ENCODE measurements at regions not wholly inside any gene's neighbourhood (a gene's known extent, or its start where the extent isn't known, plus 50 kb on each side); places are given as distances from the start of the nearest gene placed in this dataset.

GRCh38 chr4:33037464-33037863 is 2317.3 kb downstream of the PCDH7 start:
- FAIRE-seq (no peak), DNase-seq (ENCODE audit: low read depth in 1 of 2, low spot score in 2 of 2) (no peak)
- Histone ChIP-seq H3K23me2 (ENCODE audit: low read depth, low read length) (no peaks in the 10 kb centered on the region), H3K9me3 (ENCODE audit: insufficient read depth in 2 of 2, low read depth in 1 of 2, low read length in 1 of 2) (no peaks in the 10 kb centered on the region), H3K36me3 (ENCODE audit: control insufficient read depth in 2 of 4, insufficient read depth in 4 of 4, low read length in 3 of 4) (no peaks in the 10 kb centered on the region), H3K14ac (ENCODE audit: insufficient read length) (no peak overlapping the region), H3K79me1 (ENCODE audit: low read depth, low read length) (no peaks in the 10 kb centered on the region), H2BK12ac (ENCODE audit: low read depth, low read length) (no peak overlapping the region), H3K27ac (ENCODE audit: low read depth, low read length) (no peak overlapping the region), H4K20me1 (replicated peaks in 1 of 2; ENCODE audit: control insufficient read depth in 1 of 2, insufficient read depth in 2 of 2, low read length in 2 of 2) (no peaks in the 10 kb centered on the region), H3K23ac (ENCODE audit: insufficient read length) (no peak overlapping the region), H2AK5ac (ENCODE audit: low read depth, low read length) (no peak overlapping the region), H2BK120ac (replicated peaks; ENCODE audit: low read depth, low read length) (no peak overlapping the region), H4K5ac (ENCODE audit: insufficient read length, low read depth, low read length) (no peak overlapping the region), H4K8ac (ENCODE audit: extremely low read depth, insufficient read depth, low read length) (no peak overlapping the region), H3K9ac (replicated peaks in 1 of 4; ENCODE audit: extremely low read depth in 1 of 4, low read depth in 3 of 4, low read length in 3 of 4) (no peak overlapping the region), H2BK15ac (ENCODE audit: low read length) (no peak overlapping the region), H3K79me2 (ENCODE audit: control insufficient read depth in 1 of 2, insufficient read depth in 2 of 2, low read length in 2 of 2) (no peaks in the 10 kb centered on the region), H3K18ac (ENCODE audit: extremely low read depth, low read length) (no peak overlapping the region), H3K4ac (replicated peaks; ENCODE audit: insufficient read length, low read depth, low read length) (no peak overlapping the region), H3K4me2 (ENCODE audit: insufficient read depth in 1 of 2, low read depth in 2 of 2, low read length in 2 of 2) (no peak overlapping the region), H2BK20ac (ENCODE audit: low read length) (no peak overlapping the region), H4K91ac (replicated peaks; ENCODE audit: insufficient read length, low read length) (no peak overlapping the region), H3K4me3 (ENCODE audit: extremely low read depth in 1 of 4, insufficient read depth in 2 of 4, low read depth in 3 of 4, low read length in 4 of 4) (no peak overlapping the region), H3K4me1 (replicated peaks in 1 of 4; ENCODE audit: control insufficient read depth in 3 of 4, insufficient read depth in 4 of 4, low read length in 3 of 4) (no peaks in the 10 kb centered on the region), H2AFZ (ENCODE audit: low read length) (peak overlapping the region; percentile 91), H3K56ac (replicated peaks; ENCODE audit: insufficient read length, low read depth, low read length) (no peak overlapping the region), H3K27me3 (replicated peaks in 1 of 4; ENCODE audit: control insufficient read depth in 3 of 4, extremely low read depth in 1 of 4, insufficient read depth in 3 of 4, low read length in 3 of 4) (peaks cover 0 to 1% (median 0%) of the 10 kb centered on the region in 4 experiments; a peak in 1 of 7 replicates), H2BK5ac (ENCODE audit: low read depth, low read length) (no peak overlapping the region)
- WGBS, 2 experiments (ENCODE audit: extremely low coverage in 1 of 2, insufficient coverage in 1 of 2, insufficient read length in 1 of 2, insufficient replicate concordance in 2 of 2, low coverage in 1 of 2, low lambda C conversion rate in 2 of 2, missing lambda C conversion rate in 1 of 2), result 80% methylated on average over 5 of the region's 5 CpGs; no CpG with 5 or more reads in 1 of the 2 experiments
- CTCF ChIA-PET (ENCODE audit: partially characterized antibody), result no interaction called here
- TF ChIP-seq EGR1 (IDR thresholded peaks at IDR 0.05; ENCODE audit: borderline replicate concordance, low read depth, low read length) (no peak), POU5F1 (IDR thresholded peaks at IDR 0.05; ENCODE audit: low read depth, low read length) (no peak), YY1 (IDR thresholded peaks at IDR 0.05; ENCODE audit: low read depth, low read length) (no peak), CREB1 (IDR thresholded peaks at IDR 0.05) (no peak), ATF3 (IDR thresholded peaks at IDR 0.05; ENCODE audit: insufficient read depth, low read depth, low read length) (no peak), HDAC2 (IDR thresholded peaks at IDR 0.05; ENCODE audit: borderline replicate concordance in 1 of 2, low read depth in 2 of 2, low read length in 2 of 2) (no peak), ZNF274 (IDR thresholded peaks at IDR 0.05; ENCODE audit: borderline replicate concordance, extremely low read depth, low read length) (no peak), SAP30 (IDR thresholded peaks at IDR 0.05; ENCODE audit: insufficient read depth, insufficient replicate concordance, low read length) (no peak), CEBPB (IDR thresholded peaks at IDR 0.05; ENCODE audit: low read depth, low read length) (no peak), POLR2AphosphoS5 (IDR thresholded peaks at IDR 0.05; ENCODE audit: low read depth, low read length) (no peak), TAF7 (optimal IDR thresholded peaks at IDR 0.05; ENCODE audit: borderline replicate concordance, low read depth, low read length) (no peak), ASH2L (IDR thresholded peaks at IDR 0.05; ENCODE audit: low read length) (no peak)
- POLR2A ChIA-PET (ENCODE audit: partially characterized antibody), result no interaction called here
